ENCODE measurements at regions not wholly inside any gene's neighbourhood (a gene's known extent, or its start where the extent isn't known, plus 50 kb on each side); places are given as distances from the start of the nearest gene placed in this dataset.

DNA sequence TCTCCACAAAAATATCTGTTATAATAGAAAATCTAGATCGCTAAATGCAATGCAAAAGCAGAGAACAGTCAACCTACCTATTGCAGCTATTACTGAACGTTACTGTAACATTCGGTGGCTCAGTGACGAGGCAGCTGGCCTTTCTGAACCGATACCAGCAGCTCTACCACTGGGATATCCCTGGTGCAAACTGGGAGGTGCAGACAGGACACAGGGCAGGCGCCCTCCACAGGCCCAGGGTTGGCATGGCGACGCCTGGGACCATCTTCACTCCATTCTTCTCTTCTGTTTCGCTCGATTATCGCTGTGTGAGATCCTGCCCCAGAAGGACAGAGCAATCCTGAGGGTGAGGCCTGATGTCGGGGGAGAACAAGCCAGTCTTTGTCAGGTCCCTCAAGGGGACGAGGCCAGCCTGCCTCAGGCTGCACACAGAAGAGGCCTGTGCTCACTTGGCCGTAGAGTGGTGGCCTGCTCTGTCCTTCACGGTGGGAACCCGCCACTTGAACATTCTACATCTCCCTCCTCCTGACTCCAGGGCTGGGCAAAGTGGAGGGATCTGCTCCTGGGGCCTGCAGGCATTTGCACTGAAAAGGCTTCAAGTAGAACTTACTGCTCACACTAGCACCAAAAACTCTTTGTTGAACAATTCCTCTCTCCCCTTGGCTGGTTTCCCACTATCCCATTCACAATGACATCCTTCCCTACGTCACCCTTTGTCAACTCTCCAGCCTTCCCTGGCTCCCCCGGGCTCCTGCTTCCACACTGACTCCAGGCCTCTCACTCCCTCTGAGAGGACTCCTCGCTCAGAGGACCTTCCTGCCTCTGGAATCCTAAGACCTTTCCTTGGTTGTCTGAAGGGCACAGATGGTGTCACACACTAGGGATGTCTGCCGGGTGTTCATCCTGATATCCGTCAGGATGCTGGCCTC is 49.7 kb downstream of the CYRIA start:
- no peak for DNase-seq

DNA sequence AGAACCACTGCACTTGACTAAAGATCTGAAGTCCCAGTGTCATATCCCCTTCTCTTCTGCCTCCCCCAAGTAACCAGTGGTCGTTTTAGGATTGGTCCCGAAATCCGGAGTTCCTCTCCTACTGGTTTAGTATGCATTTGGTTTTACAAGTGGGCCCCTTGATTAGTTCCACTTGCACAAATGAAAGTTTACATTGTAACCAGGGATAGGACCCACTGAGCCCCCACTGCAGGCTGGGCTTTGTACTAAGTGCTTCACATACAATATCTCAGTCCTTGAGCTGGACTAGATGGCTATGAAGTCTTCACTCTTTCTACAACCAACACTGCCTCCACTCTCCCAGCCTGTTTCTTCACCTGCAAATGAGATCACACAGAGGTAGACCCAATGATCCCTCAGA is 50.4 kb downstream of the CYRIA start:
- no peak for DNase-seq

DNA sequence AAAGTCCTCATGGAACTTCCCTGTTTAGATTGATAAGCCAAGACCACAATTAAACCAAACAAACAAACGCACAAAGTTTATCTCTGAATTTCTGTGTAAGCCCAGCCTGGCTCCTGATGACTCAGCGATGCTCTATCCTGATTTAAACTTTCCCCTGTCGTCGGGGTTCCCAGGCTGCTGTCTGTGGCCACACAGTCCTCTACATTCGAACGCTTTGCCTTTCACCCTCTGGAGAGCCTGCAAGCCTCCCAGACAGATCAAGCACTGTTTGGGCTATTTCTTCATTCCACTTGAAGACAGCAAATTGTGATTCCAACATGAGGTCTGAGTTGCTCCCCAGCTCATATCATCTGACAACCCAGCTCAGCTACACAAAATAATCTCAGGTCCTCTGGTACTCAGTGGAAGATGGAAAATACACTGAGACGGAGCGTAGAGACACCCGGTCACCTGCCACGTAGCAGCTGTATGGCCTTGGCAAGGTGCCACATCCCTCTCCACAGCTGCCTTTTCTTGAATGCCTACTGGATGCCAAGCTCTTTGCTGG is 51.2 kb downstream of the CYRIA start:
- DNase-seq: no peak

DNA sequence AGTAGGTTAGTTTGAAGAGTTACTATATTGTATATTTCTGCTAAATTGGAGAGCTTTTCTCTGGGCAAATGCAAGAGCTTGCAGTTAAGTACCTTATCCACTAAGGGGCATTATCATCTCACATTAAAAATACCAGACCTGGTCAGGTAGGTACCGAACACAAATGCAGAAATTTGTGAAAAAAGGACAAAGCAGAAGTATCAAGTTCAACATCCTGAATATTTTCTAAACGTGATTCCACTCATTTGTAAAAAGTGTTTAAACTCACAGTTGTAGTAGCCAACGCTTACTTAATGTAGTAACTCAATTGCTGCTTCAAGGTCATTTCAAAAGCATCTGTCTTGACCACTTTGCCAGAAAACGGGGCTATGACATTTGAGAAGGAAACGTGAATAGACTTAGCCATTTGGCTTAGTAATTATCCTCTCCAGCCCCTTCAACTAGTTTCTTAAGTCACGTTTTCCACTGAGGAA is 52.1 kb downstream of the CYRIA start:
- DNase-seq: peak; percentile 43

DNA sequence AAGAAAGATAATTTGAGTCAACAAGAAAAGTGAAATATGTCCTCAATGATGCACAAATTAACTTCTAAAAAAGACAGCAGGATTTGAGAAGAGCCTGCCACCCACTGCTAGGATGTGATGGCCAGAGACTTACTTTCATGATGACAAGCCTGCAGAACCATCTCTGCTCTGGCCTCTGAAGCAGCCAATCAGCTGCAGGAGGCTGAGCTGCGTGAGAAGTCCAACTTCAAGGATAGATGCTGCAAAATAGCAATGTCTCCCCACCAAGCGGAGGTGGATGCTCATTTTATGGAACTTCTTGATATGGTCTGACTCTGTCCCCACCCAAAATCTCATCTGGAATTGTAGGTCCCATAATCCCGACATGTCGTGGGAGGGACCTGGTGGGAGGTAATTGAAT is 53.1 kb downstream of the CYRIA start:
- no peak for DNase-seq

DNA sequence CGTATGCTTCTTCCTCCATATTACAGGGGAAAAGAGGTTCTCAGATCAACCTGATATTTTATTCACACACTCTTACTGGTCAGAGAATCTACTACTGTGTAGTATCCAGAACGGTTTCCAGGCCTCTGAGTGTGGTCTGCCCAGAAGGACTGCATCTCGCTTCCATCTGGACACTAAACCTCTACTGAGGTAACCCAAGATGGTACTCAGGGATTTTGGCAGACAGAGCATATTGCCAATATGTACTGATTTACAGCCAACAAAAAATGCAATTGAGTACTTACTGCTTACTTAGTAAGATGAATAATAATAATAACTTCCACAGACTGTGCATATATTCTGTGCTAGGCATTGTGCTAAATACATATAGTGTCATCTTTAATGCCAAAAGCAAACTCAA is 55.8 kb downstream of the CYRIA start:
- DNase-seq: no peak

DNA sequence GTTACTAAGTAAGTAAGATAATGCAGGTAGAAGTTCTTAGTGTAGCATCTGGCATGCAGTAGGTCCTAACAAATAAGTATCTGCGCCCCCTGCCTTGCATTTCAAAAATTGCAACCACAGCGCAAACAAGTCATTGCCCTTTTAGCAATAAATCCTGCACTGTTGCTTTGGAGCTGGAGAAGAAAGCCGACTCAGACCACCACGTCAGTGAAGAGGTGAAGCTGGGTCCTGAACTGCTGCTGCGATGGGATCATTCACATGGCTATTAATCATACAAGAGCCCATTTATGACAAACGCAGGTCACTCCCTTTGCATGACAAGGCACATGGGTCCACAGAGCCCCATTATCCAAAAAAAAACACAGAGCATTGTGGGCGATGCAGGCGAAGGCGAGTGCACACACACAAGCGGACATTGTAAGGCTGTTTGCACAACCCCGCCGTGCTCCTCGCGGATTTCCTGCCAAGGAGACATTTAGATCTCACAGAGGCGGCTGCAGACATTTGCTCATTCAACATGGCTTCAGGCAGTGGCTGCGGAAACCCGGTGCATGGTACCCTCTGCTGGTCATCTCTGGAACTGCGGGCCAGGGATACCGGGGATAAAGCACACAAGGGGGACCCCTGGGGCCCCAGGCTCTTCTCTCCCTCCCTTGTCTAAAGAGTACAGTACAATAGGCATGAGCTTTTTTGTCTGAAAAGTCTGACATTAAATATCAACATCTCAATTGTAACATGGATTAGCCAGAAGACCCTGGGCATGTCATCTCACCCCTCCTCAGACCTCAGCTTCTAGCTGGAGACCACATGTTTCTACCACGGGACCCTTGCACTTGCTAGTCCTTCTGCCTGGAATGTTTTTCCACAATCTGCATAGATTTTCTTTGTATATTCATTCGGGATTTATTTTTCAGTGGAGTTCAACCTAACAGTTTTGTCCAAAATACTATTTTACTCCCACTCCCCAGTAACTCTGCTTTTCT is 56.7 kb downstream of the CYRIA start:
- DNase-seq: peak; percentile 87

DNA sequence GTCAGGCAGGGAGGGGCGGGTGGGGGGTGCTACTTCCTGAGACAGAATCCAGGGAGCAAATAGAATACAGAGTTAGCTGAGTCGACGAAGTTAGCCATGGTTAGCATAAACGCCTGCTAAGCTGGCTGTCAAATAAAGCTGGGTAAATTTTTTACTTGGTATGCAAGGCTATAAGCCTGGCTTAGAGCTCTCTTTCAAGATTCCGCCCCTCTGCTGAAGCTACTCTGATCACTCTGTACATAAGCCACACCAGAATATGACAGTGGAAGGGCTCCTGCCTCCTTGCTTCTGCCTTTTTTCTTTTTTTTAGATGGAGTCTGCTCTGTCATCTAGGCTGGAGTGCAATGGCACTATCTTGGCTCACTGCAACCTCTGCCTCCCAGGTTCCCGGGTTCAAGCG is 58.3 kb downstream of the CYRIA start:
- DNase-seq: no peak

DNA sequence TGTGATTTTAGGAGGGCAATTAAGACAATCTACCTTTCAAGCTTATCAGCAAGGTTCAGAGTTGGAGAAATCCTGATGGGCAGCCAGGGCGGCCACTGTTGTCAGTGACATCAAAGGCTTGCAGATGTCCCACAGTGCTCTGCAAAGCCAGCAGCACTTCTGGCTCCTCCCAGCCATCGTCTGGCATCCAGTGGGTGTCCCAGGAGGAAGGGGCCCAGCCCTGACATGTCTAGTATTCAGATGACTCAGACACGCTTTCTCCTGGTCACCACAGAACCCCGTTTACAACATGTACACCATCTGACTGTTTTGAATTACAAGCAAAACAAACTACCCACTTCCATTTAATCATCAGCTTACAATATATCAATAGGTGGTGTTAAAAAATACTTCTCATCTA is 61.4 kb downstream of the CYRIA start:
- DNase-seq: no peak

DNA sequence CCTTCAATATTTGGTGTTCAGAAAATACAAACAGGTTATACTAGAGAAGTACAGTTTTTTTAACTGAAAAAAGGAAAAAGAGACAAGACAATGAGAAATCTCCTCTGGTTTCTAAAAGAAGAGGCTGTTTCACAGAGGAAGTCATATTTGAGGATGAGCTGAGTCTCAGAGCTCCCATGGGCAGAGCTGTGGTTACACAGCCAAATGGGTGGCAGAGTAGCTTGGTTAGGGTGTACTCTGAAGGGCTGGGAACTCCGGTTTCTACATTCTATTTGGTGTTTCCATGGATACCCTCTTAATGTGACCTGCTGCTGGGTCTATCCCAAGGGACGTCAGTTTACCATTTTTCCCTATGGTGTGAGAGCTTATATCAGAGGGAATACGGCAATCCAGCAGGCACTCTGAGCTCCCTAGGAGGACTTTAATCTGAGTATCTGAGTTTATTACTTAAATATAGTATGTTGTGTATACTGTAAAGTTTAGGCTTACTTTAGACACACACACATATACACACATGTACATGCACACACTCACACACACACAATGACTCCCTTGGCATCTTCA is 74.2 kb downstream of the CYRIA start:
- no peak for DNase-seq

DNA sequence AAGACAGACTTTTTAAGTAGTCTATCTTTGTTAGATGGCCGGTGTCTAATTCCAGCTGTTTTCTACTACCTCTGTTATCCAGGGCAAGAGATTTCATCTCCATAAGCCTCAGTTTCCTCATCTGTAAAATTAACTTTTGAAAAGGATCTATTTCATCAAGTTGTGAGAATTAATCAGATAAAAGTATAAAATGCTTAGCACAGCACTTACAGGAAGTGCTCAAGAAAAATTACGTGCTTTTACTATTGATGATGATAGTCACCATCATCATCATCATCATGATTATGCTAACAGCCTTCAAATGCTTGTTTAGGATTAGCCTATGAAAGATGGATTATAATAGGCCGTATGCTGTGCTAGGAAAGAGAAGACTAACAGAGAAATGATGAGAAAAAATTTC is 76.2 kb downstream of the CYRIA start:
- DNase-seq: no peak

DNA sequence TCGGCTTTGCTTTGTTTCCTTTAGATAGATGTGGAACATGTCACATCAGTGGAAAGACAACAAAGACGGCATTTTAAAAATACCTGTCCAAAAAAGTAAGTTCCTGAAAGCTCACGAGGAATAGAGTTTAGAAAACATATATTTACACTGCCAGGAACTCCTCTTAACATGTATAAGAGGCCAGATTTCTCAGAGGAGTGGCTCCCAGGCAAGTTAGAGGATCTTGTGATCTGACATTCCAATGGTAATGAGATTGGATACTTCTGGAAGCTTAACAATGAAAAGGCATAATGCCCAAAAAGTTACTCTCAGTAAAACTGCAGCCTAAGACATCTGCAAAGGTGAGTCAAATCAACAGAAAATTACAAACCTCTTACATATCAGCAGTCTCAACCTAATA is 77.1 kb downstream of the CYRIA start:
- no peak for DNase-seq

DNA sequence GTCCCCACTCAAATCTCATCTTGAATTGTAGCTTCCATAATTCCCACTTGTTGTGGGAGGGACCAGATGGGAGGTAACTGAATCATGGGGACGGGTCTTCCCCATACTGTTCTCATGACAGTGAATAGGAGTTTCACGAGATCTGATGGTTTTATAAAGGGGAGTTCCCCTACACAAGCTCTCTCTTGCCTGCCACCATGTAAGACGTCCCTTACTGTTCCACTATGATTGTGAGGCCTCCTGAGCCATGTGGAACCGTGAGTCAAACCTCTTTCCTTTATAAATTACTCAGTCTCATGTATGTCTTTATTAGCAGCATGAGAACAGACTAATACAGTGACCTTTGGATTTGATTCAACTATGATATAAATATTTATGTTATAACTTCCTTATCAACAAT is 78.0 kb downstream of the CYRIA start:
- DNase-seq: no peak

DNA sequence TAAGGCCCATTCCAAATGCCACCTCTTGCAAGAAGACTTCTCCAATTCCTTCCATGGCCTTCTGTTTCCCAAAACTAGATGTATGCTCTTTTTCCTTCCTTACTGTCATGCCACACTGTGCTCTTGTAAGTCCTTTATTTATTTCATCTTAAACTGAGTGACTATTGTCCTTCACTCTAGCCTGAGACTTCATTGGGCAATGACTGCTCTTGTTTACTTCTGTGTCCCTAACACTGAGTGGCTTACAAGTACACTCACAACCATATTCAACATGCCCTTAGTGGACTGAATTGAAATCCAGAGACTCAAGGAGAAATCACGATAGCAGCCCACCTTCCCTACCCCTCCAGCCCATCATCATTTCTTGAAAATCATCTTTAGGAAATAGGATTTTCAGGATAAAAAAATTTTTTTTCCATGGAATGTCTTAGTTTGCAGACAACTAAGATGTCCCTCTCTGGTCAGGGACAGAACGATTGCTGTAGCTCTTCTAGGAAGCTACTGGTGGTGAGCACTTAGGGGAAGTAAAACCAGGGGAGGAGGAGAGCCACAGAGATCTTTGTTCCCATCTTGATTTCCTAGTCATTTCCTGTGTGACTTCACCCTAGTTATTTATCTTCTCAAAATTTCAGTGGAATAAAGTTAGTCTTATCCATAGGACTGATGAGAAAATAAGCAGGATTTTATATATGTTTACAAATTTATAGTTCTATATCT is 80.7 kb downstream of the CYRIA start:
- DNase-seq: no peak

DNA sequence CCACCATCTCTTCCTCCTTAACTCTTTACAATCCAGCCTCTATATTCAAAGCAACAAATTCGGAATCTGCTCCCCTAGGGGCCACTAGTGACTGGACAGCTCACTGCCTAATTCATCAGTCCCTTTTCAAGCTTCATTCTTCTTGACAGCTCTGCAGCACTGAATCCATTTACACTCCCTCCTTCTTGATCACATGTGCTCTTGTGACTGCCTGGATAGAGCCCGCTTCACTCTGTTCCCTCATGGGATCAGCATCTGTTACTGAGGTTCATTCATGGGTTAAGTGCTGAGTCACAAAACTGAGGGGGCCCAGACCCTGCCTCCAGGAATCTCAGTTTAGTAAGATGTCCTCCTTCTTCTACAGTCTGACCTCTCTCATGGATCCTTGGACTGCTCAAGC is 81.5 kb downstream of the CYRIA start:
- no peak for DNase-seq

DNA sequence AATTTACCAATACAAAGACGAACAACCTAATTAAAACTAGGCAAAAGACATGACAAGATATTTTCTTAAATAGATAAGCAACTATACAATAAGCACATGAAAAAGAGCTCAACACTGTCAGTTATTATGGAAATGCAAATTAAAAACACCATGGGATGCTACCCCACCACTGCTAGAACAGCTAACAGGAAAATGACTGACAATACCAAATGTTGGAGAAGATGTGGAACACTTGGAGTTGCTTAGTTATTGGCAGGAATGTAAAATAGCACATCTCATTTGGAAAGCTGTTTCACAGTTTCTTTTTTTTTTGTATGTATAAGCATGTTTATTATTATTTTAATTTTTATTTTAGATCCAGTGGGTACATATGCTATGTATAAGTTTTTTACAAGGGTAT is 84.4 kb downstream of the CYRIA start:
- DNase-seq: no peak

DNA sequence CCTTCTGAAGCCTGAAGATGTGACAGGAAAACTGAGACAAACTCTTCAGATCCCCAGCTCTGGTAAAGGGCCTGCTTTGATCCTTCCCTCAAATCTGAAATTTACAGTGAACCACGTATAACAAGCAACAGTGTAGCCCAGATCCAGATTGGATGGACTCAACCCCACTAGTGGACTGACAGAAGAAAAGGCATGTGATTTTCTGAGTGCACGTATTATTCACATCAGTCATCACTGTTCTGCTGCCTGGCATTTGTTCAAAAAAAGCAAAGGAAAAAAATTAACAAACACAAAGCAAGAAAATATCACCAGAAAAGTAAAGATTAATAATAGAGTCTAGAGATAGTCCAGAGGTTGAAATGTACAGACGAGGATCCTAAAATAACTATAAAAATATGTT is 87.6 kb downstream of the CYRIA start:
- DNase-seq: no peak

DNA sequence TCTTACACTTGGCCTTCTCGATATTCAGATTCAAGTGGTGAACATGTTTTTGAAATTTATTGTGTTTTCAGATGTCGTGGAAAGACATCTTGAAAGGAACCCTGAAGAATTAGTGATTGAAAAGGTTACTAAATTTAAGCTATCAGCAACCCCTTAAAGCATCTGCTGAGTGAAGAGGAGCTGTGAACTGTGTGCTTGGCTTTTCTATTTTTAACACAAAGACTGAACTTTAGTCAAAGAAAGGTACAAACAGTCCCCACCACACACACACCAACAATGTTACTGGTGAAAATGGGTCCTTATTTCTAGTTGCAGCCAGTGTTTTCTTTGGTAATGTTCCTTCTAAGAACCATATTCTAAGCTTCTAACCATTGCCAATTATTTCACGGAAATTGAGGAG is 95.1 kb downstream of the CYRIA start:
- DNase-seq: no peak

DNA sequence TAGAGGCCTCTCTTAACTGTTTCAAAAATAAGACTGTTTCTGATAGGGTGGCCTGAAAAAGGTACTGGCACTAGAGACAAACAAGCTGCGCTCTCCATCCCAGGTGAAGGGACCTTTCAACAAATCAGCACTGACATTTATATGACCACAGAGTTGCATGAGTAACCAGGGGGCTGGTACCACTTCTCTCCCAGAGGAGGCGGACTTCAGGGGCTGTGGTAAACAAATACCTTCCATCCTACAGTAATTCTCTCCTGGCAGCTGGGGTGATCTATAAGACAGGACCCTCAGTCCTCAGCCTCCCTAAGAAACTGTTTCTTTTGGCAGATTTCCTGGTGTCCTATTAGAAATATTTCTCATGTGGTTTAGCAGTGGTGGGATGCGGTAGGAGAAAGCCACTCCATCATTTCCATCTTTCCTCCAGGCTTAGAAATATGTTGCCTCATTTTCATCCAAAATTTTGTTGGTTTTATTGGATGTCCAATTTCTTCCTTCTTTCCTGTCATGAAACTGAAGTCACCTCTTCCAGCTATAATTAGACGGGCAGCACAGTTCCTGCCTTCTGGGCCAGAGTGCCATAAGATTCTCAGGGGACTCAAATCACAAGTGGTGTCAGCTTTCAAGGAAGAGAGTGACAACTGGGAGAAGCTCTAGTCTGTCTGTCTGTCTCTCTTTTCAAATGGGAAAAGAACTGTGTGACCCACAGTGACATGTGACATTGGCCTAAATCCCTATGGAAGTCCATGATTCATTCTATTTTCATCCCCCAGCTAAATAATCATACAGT is 96.4 kb downstream of the CYRIA start:
- DNase-seq: no peak

DNA sequence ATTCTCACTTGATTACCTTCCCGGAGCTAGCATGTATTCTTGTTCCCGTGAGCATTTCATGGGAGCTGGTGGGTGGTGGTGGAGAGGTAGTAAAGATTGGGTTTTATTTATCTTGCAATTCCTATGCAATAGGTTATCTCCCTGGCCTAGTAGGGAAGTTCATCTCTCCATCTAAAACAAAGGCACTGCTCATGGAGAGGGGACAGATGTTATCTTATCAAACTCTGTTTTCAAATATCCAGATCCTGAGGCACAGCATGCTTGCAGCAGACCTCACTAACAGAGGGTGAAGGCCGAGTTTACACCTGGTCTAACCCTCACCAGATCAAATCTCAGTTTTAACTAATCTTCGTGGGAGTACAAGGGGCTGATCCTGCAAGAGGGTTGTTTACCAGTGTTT is 98.9 kb downstream of the CYRIA start:
- DNase-seq: no peak

DNA sequence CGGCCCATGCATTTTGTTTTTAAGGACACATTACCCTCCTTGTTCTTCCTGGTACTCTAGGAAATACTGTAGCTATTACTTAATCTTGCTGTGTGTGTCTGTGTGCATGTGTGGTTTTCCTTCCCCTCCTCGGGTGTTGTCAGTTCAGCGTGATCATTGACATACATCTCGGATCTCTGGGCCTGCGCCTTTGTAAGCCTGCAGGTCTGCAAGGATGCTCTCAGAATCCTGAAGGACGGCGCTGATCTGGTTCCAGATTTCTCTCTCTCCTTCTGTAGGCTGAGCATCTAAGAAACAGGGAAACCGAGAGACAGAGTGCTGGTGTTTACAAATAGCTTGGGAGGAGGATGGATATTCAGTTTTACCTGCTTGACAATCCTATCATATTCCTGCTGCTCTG is 100.2 kb downstream of the CYRIA start:
- no peak for DNase-seq

DNA sequence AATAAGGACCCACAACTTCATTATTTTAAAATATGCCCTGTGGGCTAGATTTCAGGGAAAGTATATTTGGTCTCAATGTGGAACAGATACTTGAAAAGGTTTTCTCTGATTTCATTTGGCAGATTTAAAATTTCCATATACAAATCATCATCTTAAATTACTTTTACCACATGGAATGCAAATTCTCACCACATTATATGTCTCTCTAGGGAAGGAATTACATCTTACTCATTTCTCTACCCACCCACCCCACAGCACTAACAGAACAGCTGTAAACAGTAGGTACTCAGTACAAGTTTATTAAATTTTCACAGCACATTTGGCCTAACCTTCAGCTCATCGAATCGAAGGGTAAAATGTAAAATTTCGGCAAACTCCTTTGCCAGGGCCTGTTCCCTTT is 104.0 kb downstream of the CYRIA start:
- DNase-seq: no peak

Measured in NCI-H2227 treated with DMSO at 0.1 percent for 48 hours (cell line).